WI38 (cell line): ENCODE measurements at regions not wholly inside any gene's neighbourhood (a gene's known extent, or its start where the extent isn't known, plus 50 kb on each side); places are given as distances from the start of the nearest gene placed in this dataset.

Experiments
- H3K4me3 ChIP-seq: 2 replicates; pipeline ENCODE4 v1.5.1; 2011; ENCODE audit warnings: low read depth, mild to moderate bottlenecking, control low read depth, low read length
- CTCF ChIP-seq: IDR thresholded peaks from 2 replicates; pipeline ENCODE4 v1.5.1; 2012; ENCODE audit warnings: low read depth, mild to moderate bottlenecking, control low read depth, low read length

- no peak for TF ChIP-seq CTCF
- H3K4me3 ChIP-seq: no peak overlapping the region
These were observed 793.3 kb downstream of the PLCL1 start for GRCh38 chr2:198597648-198598047.

GRCh38 chr2:198596985-198597384 lies 792.6 kb downstream of the PLCL1 start:
- no peak for TF ChIP-seq CTCF
- H3K4me3 ChIP-seq: no peak overlapping the region

- H3K4me3 ChIP-seq: no peak overlapping the region
- no peak for TF ChIP-seq CTCF
These were observed 791.3 kb downstream of the PLCL1 start for GRCh38 chr2:198595721-198596120.

GRCh38 chr2:198591586-198591985 lies 787.2 kb downstream of the PLCL1 start:
- H3K4me3 ChIP-seq: no peak overlapping the region
- TF ChIP-seq CTCF: no peak

GRCh38 chr2:198587741-198588140 lies 783.3 kb downstream of the PLCL1 start:
- no peak for TF ChIP-seq CTCF
- H3K4me3 ChIP-seq: no peak overlapping the region

GRCh38 chr2:198587240-198587639 lies 782.8 kb downstream of the PLCL1 start:
- H3K4me3 ChIP-seq: no peak overlapping the region
- no peak for TF ChIP-seq CTCF

GRCh38 chr2:198571393-198571792 lies 767.0 kb downstream of the PLCL1 start:
- TF ChIP-seq CTCF: no peak
- no peak overlapping the region for H3K4me3 ChIP-seq
